ENCODE measurements at regions not wholly inside any gene's neighbourhood (a gene's known extent, or its start where the extent isn't known, plus 50 kb on each side); places are given as distances from the start of the nearest gene placed in this dataset.

- no peak overlapping the region for H4K5ac ChIP-seq (ENCODE audit: insufficient read length, low read depth, low read length)
- H3K27ac ChIP-seq (ENCODE audit: low read depth, low read length), result no peak overlapping the region
- H4K20me1 ChIP-seq (replicated peaks in 1 of 2; ENCODE audit: control insufficient read depth in 1 of 2, insufficient read depth in 2 of 2, low read length in 2 of 2), result no peaks in the 10 kb centered on the region
- H2BK20ac ChIP-seq (ENCODE audit: low read length), result no peak overlapping the region
- FAIRE-seq, result no peak
- no peak overlapping the region for H3K4me3 ChIP-seq (ENCODE audit: extremely low read depth in 1 of 4, insufficient read depth in 2 of 4, low read depth in 3 of 4, low read length in 4 of 4)
- H4K91ac ChIP-seq (replicated peaks; ENCODE audit: insufficient read length, low read length), result no peak overlapping the region
- no peaks in the 10 kb centered on the region for H3K79me2 ChIP-seq (ENCODE audit: control insufficient read depth in 1 of 2, insufficient read depth in 2 of 2, low read length in 2 of 2)
- no peak for DNase-seq (ENCODE audit: low read depth in 1 of 2, low spot score in 2 of 2)
- 84% methylated on average over 3 of the region's 3 CpGs; no CpG with 5 or more reads in 1 of the 2 experiments for WGBS, 2 experiments (ENCODE audit: extremely low coverage in 1 of 2, insufficient coverage in 1 of 2, insufficient read length in 1 of 2, insufficient replicate concordance in 2 of 2, low coverage in 1 of 2, low lambda C conversion rate in 2 of 2, missing lambda C conversion rate in 1 of 2)
- H3K14ac ChIP-seq (ENCODE audit: insufficient read length), result no peak overlapping the region
- H3K27me3 ChIP-seq (replicated peaks in 1 of 4; ENCODE audit: control insufficient read depth in 3 of 4, extremely low read depth in 1 of 4, insufficient read depth in 3 of 4, low read length in 3 of 4), result no peaks in the 10 kb centered on the region
- no peak overlapping the region for H3K9ac ChIP-seq (replicated peaks in 1 of 4; ENCODE audit: extremely low read depth in 1 of 4, low read depth in 3 of 4, low read length in 3 of 4)
- H4K8ac ChIP-seq (ENCODE audit: extremely low read depth, insufficient read depth, low read length), result no peak overlapping the region; the same call in 1 of the 2 replicates
- no peaks in the 10 kb centered on the region for H3K4me1 ChIP-seq (replicated peaks in 1 of 4; ENCODE audit: control insufficient read depth in 3 of 4, insufficient read depth in 4 of 4, low read length in 3 of 4)
- CTCF ChIA-PET (ENCODE audit: partially characterized antibody), result no interaction called here
- TF ChIP-seq SRF (IDR thresholded peaks at IDR 0.05; ENCODE audit: low read depth, low read length) (no peak), GABPA (IDR thresholded peaks at IDR 0.05; ENCODE audit: borderline replicate concordance, insufficient read depth, low read length) (no peak)
- H2BK15ac ChIP-seq (ENCODE audit: low read length), result no peak overlapping the region
- no peak overlapping the region for H3K18ac ChIP-seq (ENCODE audit: extremely low read depth, low read length)
- no peak overlapping the region for H3K23ac ChIP-seq (ENCODE audit: insufficient read length)
- H3K9me3 ChIP-seq (ENCODE audit: insufficient read depth in 2 of 2, low read depth in 1 of 2, low read length in 1 of 2), result peaks cover 0 to 11% of the 10 kb centered on the region in 2 experiments; a peak in 1 of 4 replicates
- H2AFZ ChIP-seq (ENCODE audit: low read length), result no peak overlapping the region
- H2AK5ac ChIP-seq (ENCODE audit: low read depth, low read length), result no peak overlapping the region
- POLR2A ChIA-PET (ENCODE audit: partially characterized antibody), result no interaction called here
- H2BK5ac ChIP-seq (ENCODE audit: low read depth, low read length), result no peak overlapping the region
- H3K36me3 ChIP-seq (ENCODE audit: control insufficient read depth in 2 of 4, insufficient read depth in 4 of 4, low read length in 3 of 4), result no peaks in the 10 kb centered on the region
- no peak overlapping the region for H3K4me2 ChIP-seq (ENCODE audit: insufficient read depth in 1 of 2, low read depth in 2 of 2, low read length in 2 of 2)
- no peak overlapping the region for H3K4ac ChIP-seq (replicated peaks; ENCODE audit: insufficient read length, low read depth, low read length)
- H2BK12ac ChIP-seq (ENCODE audit: low read depth, low read length), result no peak overlapping the region
- no peak overlapping the region for H3K56ac ChIP-seq (replicated peaks; ENCODE audit: insufficient read length, low read depth, low read length)
- no peaks in the 10 kb centered on the region for H3K23me2 ChIP-seq (ENCODE audit: low read depth, low read length)
- H2BK120ac ChIP-seq (replicated peaks; ENCODE audit: low read depth, low read length), result no peak overlapping the region
- no peaks in the 10 kb centered on the region for H3K79me1 ChIP-seq (ENCODE audit: low read depth, low read length)
These were observed 1044.2 kb upstream of the CDH9 start for GRCh38 chr5:28082610-28083009.

All from H1 (cell line).